SK-N-SH (cell line): ENCODE measurements at regions not wholly inside any gene's neighbourhood (a gene's known extent, or its start where the extent isn't known, plus 50 kb on each side); places are given as distances from the start of the nearest gene placed in this dataset.

Experiments used
- CTCF ChIA-PET: fragments of 300-600, 350-600 bp; formaldehyde crosslinking; extraction: SDS; loops from one replicate; lab custom pipeline; 2021; lab: Yijun Ruan, JAX
- POLR2A ChIA-PET: fragments of 350-600 bp; sonication (Branson Sonifier 250); formaldehyde crosslinking; extraction: SDS; loops from one replicate; lab custom pipeline; 2020; ENCODE audit warnings: antibody characterized with exemption, inconsistent platforms; lab: Yijun Ruan, JAX
- DNase-seq: peaks from one replicate; pipeline ENCODE4 v3.0.0; 2012
- H2AFZ ChIP-seq: fragments of 200-600 bp; sonication (generic); 2 replicates; pipeline ENCODE4 v1.8.1; 2016; ENCODE audit warnings: antibody characterized with exemption, mild to moderate bottlenecking, low read depth
- H3F3A ChIP-seq: fragments of 200-600 bp; sonication (generic); replicated peaks from 2 replicates; pipeline ENCODE3; 2016; ENCODE audit warnings: antibody characterized with exemption, mild to moderate bottlenecking; ENCODE audit not compliant: insufficient read depth
- H3K27ac ChIP-seq, 2 experiments: fragments of 200-500 bp in 1 of 2; fragments of 200-600 bp in 1 of 2; sonication (Bioruptor generic) in 1 of 2; sonication (generic), shearing (Covaris generic) in 1 of 2; 2 replicates each; pipeline versions ENCODE4 v1.5.1 to v1.6.1; 2014 to 2016; ENCODE audit warnings: low read depth in 2 of 2, inconsistent platforms in 1 of 2, low read length in 1 of 2, mild to moderate bottlenecking in 1 of 2, mixed read lengths in 1 of 2
- H3K27me3 ChIP-seq: fragments of 200-600 bp; sonication (generic), shearing (Covaris generic); 2 replicates; pipeline ENCODE4 v1.6.1; 2016; ENCODE audit warnings: mixed run types; ENCODE audit not compliant: insufficient read depth
- H3K36me3 ChIP-seq, 2 experiments: fragments of 200-500 bp in 1 of 2; fragments of 200-600 bp in 1 of 2; sonication (Bioruptor generic) in 1 of 2; sonication (generic) in 1 of 2; replicated peaks in 1 of 2; 2 replicates each; pipeline versions ENCODE3 to v1.5.1; 2014 to 2016; ENCODE audit warnings: low read length in 1 of 2, mild to moderate bottlenecking in 1 of 2; ENCODE audit not compliant: insufficient read depth in 2 of 2, control insufficient read depth in 1 of 2
- H3K4me1 ChIP-seq, 2 experiments: fragments of 200-500 bp in 1 of 2; fragments of 200-600 bp in 1 of 2; sonication (Bioruptor generic) in 1 of 2; sonication (generic), shearing (Covaris generic) in 1 of 2; 2 replicates each; pipeline versions ENCODE4 v1.5.1 to v1.6.1; 2014 to 2016; ENCODE audit warnings: low read depth in 1 of 2, low read length in 1 of 2, mixed run types in 1 of 2; ENCODE audit not compliant: insufficient read depth in 2 of 2, control insufficient read depth in 1 of 2
- H3K4me2 ChIP-seq: fragments of 200-600 bp; sonication (generic), shearing (Covaris generic); 2 replicates; pipeline ENCODE4 v1.6.1; 2017; ENCODE audit warnings: mixed run types
- H3K4me3 ChIP-seq, 2 experiments: fragments of 200-500 bp in 1 of 2; fragments of 200-600 bp in 1 of 2; sonication (Bioruptor generic) in 1 of 2; sonication (generic), shearing (Covaris generic) in 1 of 2; 2 replicates each; pipeline versions ENCODE4 v1.5.1 to v1.8.1; 2014 to 2016; ENCODE audit warnings: low read depth in 2 of 2, inconsistent platforms in 1 of 2, low read length in 1 of 2, mild to moderate bottlenecking in 1 of 2, mixed read lengths in 1 of 2, moderate library complexity in 1 of 2
- H3K79me2 ChIP-seq: fragments of 200-600 bp; sonication (generic); 2 replicates; pipeline ENCODE4 v1.8.1; 2017; ENCODE audit warnings: mild to moderate bottlenecking; ENCODE audit not compliant: insufficient read depth
- H3K9ac ChIP-seq: fragments of 200-600 bp; sonication (generic); 2 replicates; pipeline ENCODE4 v1.6.1; 2017; ENCODE audit warnings: mixed run types
- H3K9me2 ChIP-seq: fragments of 200-600 bp; sonication (generic); 2 replicates; pipeline ENCODE4 v1.6.1; 2017; ENCODE audit warnings: mixed run types
- H3K9me3 ChIP-seq: fragments of 200-600 bp; sonication (generic); 2 replicates; pipeline ENCODE4 v1.6.1; 2017; ENCODE audit warnings: mixed run types, mild to moderate bottlenecking, moderate library complexity
- H4K20me1 ChIP-seq: fragments of 200-600 bp; sonication (generic); 2 replicates; pipeline ENCODE4 v1.6.1; 2017; ENCODE audit warnings: mild to moderate bottlenecking, mixed run types; ENCODE audit not compliant: insufficient read depth
- FOSL2 ChIP-seq: IDR thresholded peaks from 2 replicates; pipeline ENCODE4 v1.4.0; 2012; ENCODE audit warnings: low read depth, mild to moderate bottlenecking, moderate library complexity, borderline replicate concordance
- SIN3A ChIP-seq: IDR thresholded peaks from 2 replicates; pipeline ENCODE4 v1.6.1; 2012; ENCODE audit warnings: low read depth, mild to moderate bottlenecking, low read length, moderate library complexity, borderline replicate concordance
- SMC3 ChIP-seq: IDR thresholded peaks from 2 replicates; pipeline ENCODE4 v1.6.1; 2012; ENCODE audit warnings: low read depth, low read length, improper control_type of control experiment
- TCF12 ChIP-seq: IDR thresholded peaks from 2 replicates; pipeline ENCODE4 v1.4.0; 2012
- WGBS: methylation state at CpG from one replicate; pipeline ENCODE4 v1.1.6; 2017; ENCODE audit warnings: low lambda C conversion rate; 5-methylcytosine and 5-hydroxymethylcytosine counted together
- TF ChIP-seq, protein P1 (sequence below): fragments of 200-600 bp; sonication (generic); IDR thresholded peaks from 2 replicates; pipeline ENCODE4 v1.6.1; 2017; ENCODE audit warnings: antibody characterized with exemption, mild to moderate bottlenecking, moderate library complexity
- TF ChIP-seq, protein P2 (sequence below): fragments of 150-350 bp; IDR thresholded peaks from 2 replicates; pipeline ENCODE4 v1.6.1; 2016; ENCODE audit warnings: mild to moderate bottlenecking, low read depth, low read length
- TF ChIP-seq, protein P3 (sequence below): IDR thresholded peaks from 2 replicates; pipeline ENCODE4 v1.4.0; 2012; ENCODE audit warnings: low read depth

DNA sequence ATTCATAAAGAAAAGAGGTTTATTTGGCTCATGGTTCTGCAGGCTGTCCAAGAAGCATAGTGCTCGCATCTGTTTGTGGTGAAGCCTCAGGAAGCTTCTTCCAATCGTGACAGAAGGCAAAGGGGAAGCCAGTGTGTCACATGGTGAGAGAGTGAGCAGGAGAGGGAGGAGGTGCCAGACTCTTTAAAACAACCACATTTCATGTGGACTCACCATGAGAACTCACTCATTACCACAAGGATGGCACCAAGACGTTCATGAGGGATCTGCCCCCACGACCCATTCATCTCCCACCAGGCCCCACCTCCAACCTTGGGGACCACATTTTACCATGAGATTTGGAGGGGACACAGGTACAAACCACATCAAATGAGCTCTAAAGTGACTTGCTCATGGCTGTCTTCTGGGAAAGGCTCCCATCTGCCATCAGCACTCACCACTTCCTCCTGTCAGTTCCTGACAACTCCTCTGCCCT is 327.3 kb upstream of the TLE3 start:
- Histone ChIP-seq H3K4me2 (no peak overlapping the region), H3F3A (no peaks in the 10 kb centered on the region), H4K20me1 (no peaks in the 10 kb centered on the region), H3K4me3 (no peak overlapping the region), H2AFZ (no peak overlapping the region), H3K9ac (no peak overlapping the region), H3K36me3 (no peaks in the 10 kb centered on the region), H3K9me2 (no peaks in the 10 kb centered on the region), H3K9me3 (no peaks in the 10 kb centered on the region), H3K27ac (no peak overlapping the region), H3K27me3 (peaks cover 12% of the 10 kb centered on the region; the same call in 1 of the 2 replicates), H3K79me2 (no peaks in the 10 kb centered on the region), H3K4me1 (peaks cover 0 to 10% of the 10 kb centered on the region in 2 experiments; a peak in 1 of 4 replicates)
- WGBS, result 55% methylated on average over 4 of the region's 4 CpGs
- CTCF ChIA-PET, result interaction anchor here (0.6 to 1.9 kb wide), 5 partner anchors 8 to 212 kb away, joined by 3 to 8 read pairs (median 3); no protein-coding TSS in a partner anchor
- no peak for DNase-seq
- TF ChIP-seq, protein P1, sequence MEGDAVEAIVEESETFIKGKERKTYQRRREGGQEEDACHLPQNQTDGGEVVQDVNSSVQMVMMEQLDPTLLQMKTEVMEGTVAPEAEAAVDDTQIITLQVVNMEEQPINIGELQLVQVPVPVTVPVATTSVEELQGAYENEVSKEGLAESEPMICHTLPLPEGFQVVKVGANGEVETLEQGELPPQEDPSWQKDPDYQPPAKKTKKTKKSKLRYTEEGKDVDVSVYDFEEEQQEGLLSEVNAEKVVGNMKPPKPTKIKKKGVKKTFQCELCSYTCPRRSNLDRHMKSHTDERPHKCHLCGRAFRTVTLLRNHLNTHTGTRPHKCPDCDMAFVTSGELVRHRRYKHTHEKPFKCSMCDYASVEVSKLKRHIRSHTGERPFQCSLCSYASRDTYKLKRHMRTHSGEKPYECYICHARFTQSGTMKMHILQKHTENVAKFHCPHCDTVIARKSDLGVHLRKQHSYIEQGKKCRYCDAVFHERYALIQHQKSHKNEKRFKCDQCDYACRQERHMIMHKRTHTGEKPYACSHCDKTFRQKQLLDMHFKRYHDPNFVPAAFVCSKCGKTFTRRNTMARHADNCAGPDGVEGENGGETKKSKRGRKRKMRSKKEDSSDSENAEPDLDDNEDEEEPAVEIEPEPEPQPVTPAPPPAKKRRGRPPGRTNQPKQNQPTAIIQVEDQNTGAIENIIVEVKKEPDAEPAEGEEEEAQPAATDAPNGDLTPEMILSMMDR, result no peak
- no peak for TF ChIP-seq FOSL2
- no peak for TF ChIP-seq TCF12
- no peak for TF ChIP-seq SMC3
- TF ChIP-seq, protein P2, sequence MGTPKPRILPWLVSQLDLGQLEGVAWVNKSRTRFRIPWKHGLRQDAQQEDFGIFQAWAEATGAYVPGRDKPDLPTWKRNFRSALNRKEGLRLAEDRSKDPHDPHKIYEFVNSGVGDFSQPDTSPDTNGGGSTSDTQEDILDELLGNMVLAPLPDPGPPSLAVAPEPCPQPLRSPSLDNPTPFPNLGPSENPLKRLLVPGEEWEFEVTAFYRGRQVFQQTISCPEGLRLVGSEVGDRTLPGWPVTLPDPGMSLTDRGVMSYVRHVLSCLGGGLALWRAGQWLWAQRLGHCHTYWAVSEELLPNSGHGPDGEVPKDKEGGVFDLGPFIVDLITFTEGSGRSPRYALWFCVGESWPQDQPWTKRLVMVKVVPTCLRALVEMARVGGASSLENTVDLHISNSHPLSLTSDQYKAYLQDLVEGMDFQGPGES, result no peak
- no peak for TF ChIP-seq SIN3A
- TF ChIP-seq, protein P3, sequence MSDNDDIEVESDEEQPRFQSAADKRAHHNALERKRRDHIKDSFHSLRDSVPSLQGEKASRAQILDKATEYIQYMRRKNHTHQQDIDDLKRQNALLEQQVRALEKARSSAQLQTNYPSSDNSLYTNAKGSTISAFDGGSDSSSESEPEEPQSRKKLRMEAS, result no peak
- POLR2A ChIA-PET, result no interaction called here

DNA sequence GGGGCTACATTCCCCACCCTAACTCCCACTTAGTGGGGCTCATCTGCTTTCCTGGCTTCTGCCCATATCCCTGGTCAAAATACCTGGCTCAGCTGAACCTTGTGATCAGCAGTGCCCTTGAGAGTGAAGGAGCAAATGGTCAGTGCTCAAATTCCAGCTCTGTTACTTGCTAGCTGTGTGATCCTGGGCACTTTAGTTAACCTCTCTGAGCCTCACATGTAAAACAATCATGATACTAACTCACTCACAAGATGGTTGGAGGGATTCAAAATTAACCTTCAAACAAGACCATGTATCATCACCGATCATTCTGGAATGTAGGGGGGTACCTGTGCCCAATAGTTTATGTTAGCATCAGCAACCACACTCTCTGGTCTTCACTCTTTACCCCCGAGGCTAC is 325.6 kb upstream of the TLE3 start:
- TF ChIP-seq, protein P1, result no peak
- DNase-seq, result no peak
- no peaks in the 10 kb centered on the region for H3F3A ChIP-seq
- H2AFZ ChIP-seq, result no peak overlapping the region
- no peak overlapping the region for H3K27ac ChIP-seq
- H3K9me3 ChIP-seq, result no peaks in the 10 kb centered on the region
- peaks cover 27% of the 10 kb centered on the region; the same call in 1 of the 2 replicates for H3K27me3 ChIP-seq
- ChIA-PET CTCF (interaction anchor here (1.4 kb wide), 2 partner anchors 10 to 17 kb away, joined by 6 to 7 read pairs; no protein-coding TSS in a partner anchor), POLR2A (interaction anchor here (0.7 kb wide), 1 partner anchor 278 kb away, joined by 3 read pairs; no protein-coding TSS in a partner anchor)
- H3K4me1 ChIP-seq, result peaks cover 0 to 10% of the 10 kb centered on the region in 2 experiments; a peak in 1 of 4 replicates
- no peak overlapping the region for H3K9ac ChIP-seq
- no peaks in the 10 kb centered on the region for H3K36me3 ChIP-seq
- no peaks in the 10 kb centered on the region for H3K9me2 ChIP-seq
- no peak overlapping the region for H3K4me2 ChIP-seq
- H4K20me1 ChIP-seq, result no peaks in the 10 kb centered on the region
- H3K4me3 ChIP-seq, result no peak overlapping the region
- H3K79me2 ChIP-seq, result no peaks in the 10 kb centered on the region
- 57% methylated on average over 2 of the region's 2 CpGs for WGBS
